GM18873 (cell line): ENCODE measurements at regions not wholly inside any gene's neighbourhood (a gene's known extent, or its start where the extent isn't known, plus 50 kb on each side); places are given as distances from the start of the nearest gene placed in this dataset.

ENCODE experiments used
- ATAC-seq: cut with Tn5 transposase; IDR thresholded peaks from one replicate; pipeline ENCODE4 v1.9.1; 2021; ENCODE audit warnings: mild to moderate bottlenecking, moderate library complexity, moderate number of reproducible peaks; ENCODE audit not compliant: unreplicated experiment, low FRiP score

- ATAC-seq = no peak
Observed at GRCh38 chr13:62057286-62057685, 641.6 kb upstream of the PCDH20 start.

DNA sequence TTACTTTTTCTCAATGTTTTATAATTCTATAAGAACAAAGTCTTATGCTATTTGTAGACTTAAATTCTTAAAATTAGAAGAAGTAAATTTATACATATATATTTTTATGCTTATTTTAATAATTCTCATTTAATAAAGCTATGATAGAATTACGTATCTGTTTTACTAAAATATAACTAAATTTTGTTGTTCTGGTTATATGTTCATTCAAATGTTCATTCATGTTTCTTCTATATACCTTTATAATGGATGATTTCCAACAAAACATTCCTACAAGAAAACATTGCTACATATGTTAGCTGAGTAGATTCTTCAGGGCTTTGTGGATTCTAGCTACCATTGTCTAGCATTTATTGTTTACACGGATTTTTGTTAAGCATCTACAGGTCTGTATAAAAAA is 634.3 kb upstream of the PCDH20 start:
- ATAC-seq = no peak

GRCh38 chr13:62046512-62046911 is 630.9 kb upstream of the PCDH20 start:
- no peak for ATAC-seq

DNA sequence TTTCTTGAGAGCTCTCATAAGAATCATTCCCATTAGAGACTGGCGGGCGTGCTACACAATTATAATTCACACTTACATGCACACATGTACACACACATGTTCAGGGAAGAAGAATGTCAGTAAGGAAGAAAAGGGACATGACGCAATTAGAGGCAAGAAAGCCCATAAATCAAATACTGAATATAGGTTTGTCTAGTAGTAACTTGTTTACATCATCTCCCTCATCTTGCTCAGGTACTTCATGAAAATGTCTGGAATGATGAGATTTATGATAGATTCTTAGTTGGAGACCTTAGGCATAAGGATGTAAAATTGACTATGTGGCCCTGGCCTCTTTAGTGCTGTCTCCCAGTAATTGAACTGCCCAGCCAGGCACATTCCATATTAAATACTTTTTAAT is 628.0 kb upstream of the PCDH20 start:
- no peak for ATAC-seq

DNA sequence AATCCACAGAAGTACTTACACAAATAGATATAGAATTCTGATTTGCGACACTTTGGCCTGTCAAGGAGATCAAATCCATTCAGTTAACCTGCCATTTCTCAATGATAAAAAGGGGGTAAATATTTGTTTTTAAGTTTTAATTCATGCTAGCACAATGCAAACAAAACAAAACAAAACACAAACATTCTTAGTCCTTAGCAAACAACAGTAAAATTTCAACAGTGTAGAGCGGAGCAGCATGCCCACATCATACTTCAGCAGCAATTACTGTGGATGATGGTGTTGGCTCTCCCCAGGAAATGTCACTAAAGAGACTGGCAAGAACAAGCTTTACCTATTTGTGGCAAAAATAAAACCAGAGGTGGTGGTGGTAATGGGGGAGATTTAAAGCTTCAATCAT is 625.2 kb upstream of the PCDH20 start:
- no peak for ATAC-seq

GRCh38 chr13:62040078-62040477 is 624.4 kb upstream of the PCDH20 start:
- ATAC-seq = no peak

DNA sequence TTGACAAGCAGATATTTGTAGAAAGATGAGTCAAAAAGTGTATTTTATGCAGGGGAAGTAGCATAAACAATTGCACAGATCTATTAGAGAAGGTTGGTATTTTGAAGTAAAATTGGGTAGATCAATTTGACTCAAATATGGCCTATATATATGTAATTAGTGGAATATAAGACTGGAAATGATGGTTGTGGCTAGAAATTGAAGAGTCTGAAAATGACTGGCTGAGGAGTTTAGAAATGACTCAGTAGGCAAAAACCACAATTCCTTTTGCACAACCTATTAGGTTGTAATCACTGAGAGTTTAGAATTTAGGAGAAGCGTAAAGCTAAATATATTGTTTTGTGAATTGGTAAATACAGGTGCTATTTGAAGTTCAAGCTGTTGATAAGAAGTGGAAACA is 622.6 kb upstream of the PCDH20 start:
- ATAC-seq = no peak

DNA sequence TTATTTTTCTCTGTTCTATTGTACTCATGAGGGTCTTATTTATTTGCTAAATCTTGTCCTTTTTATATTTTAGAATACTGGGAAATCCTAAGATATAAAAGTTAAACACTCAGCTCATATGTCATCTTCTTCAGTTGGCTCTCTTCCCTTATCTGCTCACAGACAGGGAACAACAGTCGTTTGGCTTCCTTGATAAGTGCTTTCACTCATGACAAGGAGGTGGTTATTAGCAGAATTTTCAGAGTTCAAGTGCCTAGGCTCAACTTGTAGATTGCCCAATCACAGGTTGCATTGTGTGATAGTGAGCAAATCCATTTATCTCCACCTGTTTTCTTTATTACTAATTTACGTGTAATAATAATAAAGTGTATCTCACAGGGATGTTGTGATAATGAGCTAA is 620.3 kb upstream of the PCDH20 start:
- ATAC-seq = no peak

- no peak for ATAC-seq
Observed at GRCh38 chr13:62033934-62034333, 618.3 kb upstream of the PCDH20 start.

DNA sequence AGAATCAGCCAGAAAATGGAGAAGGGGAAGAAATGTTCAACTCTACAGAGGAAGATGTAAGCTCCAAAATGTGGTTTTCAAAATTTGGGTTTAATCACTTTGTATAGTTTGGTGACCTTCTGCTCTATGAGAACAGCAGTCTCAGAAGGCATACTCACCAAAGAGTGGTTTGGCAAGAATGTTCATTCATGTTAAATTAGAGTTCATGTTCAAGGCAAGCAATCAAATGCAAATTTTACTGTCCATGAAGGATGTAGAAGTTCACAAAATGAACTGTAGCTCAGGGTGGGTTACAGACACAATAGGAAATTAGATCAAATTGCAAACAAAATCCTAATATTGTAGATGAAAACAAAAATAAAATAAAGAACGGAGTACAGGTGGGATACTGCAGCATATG is 606.7 kb upstream of the PCDH20 start:
- no peak for ATAC-seq

DNA sequence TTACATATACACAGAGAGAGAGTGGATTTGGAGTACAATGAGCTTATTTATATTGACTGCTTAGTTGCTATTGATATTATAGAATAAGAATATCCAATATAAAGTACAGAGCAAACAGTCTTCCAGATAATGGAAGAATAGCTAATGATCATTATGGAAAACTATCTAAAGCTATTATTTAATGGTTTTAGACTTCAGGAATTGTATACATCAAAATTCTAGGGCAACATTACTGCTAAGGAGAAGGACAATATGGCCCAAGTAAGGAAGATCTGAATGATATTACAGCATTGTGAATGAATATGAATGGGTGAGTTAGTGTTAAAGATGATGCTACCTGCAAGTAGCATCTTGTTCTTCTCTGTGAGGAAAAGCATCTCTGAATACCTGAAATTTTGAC is 604.2 kb upstream of the PCDH20 start:
- ATAC-seq = no peak

DNA sequence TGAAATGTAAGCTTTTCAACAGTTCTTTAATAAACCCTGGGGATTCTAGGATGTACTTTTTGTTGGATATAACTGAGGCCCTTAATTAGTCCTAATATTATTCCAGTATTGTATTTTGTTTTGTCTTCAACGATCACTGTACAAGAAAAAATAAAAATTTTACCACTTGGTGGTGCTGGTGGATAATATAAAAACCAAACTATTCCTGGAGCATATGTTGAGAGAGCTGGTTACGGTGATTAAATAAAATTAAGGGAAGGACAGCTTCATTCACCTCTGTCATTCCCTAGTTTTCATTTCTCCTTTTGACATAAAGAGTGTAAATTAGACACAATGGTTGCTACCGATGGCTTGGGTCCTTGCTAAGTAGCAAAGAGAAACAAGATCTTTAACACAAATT is 598.6 kb upstream of the PCDH20 start:
- no peak for ATAC-seq

- no peak for ATAC-seq
Observed at GRCh38 chr13:62003452-62003851, 587.8 kb upstream of the PCDH20 start.

DNA sequence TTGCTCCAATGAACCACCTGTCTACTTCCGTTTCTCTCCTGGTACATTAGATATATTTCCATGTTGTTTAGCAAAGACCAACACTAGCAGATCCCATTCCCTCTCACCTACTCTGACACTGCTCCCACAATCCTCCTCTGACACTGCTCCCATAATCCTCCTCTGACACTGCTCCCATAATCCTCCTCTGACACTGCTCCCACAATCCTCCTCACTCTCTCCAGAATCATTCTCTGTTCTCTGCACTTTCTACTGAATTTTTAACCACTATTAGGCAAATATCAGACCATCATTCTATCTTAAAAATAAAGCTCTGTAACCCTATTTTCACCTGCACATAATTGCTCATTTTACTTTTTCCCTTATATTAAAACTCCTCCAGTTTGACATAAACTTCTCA is 578.5 kb upstream of the PCDH20 start:
- no peak for ATAC-seq

DNA sequence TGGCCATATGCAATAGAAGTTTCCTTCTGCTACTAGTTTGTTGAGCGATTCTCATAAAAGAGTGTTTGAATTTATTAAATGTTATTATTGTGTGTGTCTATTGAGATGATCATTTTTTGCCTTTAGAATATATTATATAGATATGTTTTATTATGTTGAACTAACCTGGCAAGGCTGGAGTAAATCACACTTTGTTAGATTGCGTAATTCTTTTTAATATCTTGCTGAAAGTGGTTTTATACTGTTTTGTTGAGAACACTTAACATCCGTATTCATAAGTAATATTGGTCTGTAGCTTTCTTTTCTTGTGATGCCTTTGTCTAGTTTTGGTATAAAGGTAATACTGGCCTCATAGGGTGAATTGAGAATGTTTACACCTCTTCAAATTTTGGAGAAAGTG is 574.3 kb upstream of the PCDH20 start:
- ATAC-seq = no peak

DNA sequence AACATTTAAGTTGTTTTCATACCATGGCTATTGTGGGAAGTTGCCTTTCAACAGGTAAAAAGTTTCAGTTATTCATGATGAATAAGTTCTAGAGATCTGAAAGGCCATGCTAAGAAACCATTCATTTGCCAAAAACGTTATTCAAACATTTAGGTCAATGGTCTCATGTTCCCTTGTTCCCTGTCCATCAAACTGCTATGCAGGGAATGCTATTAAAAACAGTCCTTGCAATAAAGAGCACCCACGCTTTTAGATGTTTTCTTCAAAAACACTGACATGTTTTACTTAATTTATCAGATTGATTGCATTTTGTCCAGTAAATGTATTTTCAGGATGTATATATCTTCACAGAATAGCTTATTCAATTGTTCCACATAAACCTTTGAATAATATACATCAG is 573.2 kb upstream of the PCDH20 start:
- no peak for ATAC-seq

GRCh38 chr13:61975001-61975400 is 559.4 kb upstream of the PCDH20 start:
- no peak for ATAC-seq

- no peak for ATAC-seq
Observed at GRCh38 chr13:61965756-61966155, 550.1 kb upstream of the PCDH20 start.

DNA sequence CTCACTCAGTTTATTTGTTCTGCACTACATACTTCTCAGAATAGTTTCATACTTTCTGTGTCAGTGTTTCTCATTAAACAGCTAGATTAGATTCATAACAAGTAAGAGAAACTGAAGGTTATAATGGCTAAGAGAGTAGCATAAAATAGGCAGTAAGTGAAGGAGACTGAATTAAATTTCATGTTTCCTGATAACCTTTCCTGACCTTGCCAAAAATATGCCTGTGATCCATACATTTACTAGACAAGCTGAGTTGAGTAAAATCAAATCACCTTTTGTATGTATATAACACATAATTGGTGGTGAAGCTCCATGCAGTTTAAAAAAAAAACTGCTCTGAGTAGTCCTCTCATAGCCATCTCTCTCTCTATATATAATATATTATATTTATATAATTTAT is 545.3 kb upstream of the PCDH20 start:
- no peak for ATAC-seq

- ATAC-seq = no peak
Observed at GRCh38 chr13:61954092-61954491, 538.4 kb upstream of the PCDH20 start.

- no peak for ATAC-seq
Observed at GRCh38 chr13:61950828-61951227, 535.2 kb upstream of the PCDH20 start.

DNA sequence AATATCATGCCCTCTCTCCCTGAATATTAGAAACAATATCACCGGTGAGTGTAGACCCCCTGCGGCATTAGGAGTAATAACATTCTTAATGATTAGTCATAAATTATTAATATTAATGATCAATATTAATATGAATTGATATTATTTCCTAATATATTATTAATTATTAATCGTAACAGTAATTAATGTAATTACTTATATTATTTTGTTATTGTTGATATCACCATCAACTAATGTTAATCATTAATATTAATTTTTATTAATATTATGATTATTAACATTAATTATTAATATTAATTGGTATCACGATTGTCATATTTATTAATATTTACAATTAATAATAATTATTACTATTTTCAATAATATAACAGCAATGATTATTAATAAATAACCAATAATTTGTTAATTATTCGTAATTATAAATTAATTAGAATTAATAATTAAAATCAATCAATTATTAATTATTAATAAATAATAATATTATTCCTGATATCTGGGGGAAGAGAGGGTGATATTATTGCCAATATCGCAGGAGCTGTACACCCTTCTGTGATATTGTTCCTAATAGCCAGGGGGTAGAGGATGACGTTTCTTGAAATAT is 528.8 kb upstream of the PCDH20 start:
- ATAC-seq = no peak

GRCh38 chr13:61935710-61936109 is 520.1 kb upstream of the PCDH20 start:
- no peak for ATAC-seq
